ENCODE measurements at regions not wholly inside any gene's neighbourhood (a gene's known extent, or its start where the extent isn't known, plus 50 kb on each side); places are given as distances from the start of the nearest gene placed in this dataset.

GRCh38 chr13:61765181-61765742 is 349.6 kb upstream of the PCDH20 start:
- no peak for DNase-seq (ENCODE audit: low read depth)

- no peak for DNase-seq (ENCODE audit: low read depth)
Observed at GRCh38 chr13:61761690-61762089, 346.0 kb upstream of the PCDH20 start.

- no peak for DNase-seq (ENCODE audit: low read depth)
Observed at GRCh38 chr13:61760102-61760501, 344.5 kb upstream of the PCDH20 start.

GRCh38 chr13:61756031-61756430 is 340.4 kb upstream of the PCDH20 start:
- no peak for DNase-seq (ENCODE audit: low read depth)

- no peak for DNase-seq (ENCODE audit: low read depth)
Observed at GRCh38 chr13:61751039-61751438, 335.4 kb upstream of the PCDH20 start.

- no peak for DNase-seq (ENCODE audit: low read depth)
Observed at GRCh38 chr13:61738236-61738750, 322.6 kb upstream of the PCDH20 start.

- no peak for DNase-seq (ENCODE audit: low read depth)
Observed at GRCh38 chr13:61734683-61735082, 319.0 kb upstream of the PCDH20 start.

GRCh38 chr13:61728471-61728870 is 312.8 kb upstream of the PCDH20 start:
- no peak for DNase-seq (ENCODE audit: low read depth)

GRCh38 chr13:61727767-61728166 is 312.1 kb upstream of the PCDH20 start:
- DNase-seq (ENCODE audit: low read depth): no peak

- no peak for DNase-seq (ENCODE audit: low read depth)
Observed at GRCh38 chr13:61725806-61726205, 310.2 kb upstream of the PCDH20 start.

- no peak for DNase-seq (ENCODE audit: low read depth)
Observed at GRCh38 chr13:61722119-61722518, 306.5 kb upstream of the PCDH20 start.

GRCh38 chr13:61712621-61713020 is 297.0 kb upstream of the PCDH20 start:
- no peak for DNase-seq (ENCODE audit: low read depth)

- no peak for DNase-seq (ENCODE audit: low read depth)
Observed at GRCh38 chr13:61709258-61709657, 293.6 kb upstream of the PCDH20 start.

GRCh38 chr13:61706899-61707298 is 291.2 kb upstream of the PCDH20 start:
- no peak for DNase-seq (ENCODE audit: low read depth)

- DNase-seq (ENCODE audit: low read depth): no peak
Observed at GRCh38 chr13:61700620-61701019, 285.0 kb upstream of the PCDH20 start.

GRCh38 chr13:61700181-61700580 is 284.5 kb upstream of the PCDH20 start:
- DNase-seq (ENCODE audit: low read depth): no peak

- no peak for DNase-seq (ENCODE audit: low read depth)
Observed at GRCh38 chr13:61696676-61697075, 281.0 kb upstream of the PCDH20 start.

GRCh38 chr13:61695147-61695546 is 279.5 kb upstream of the PCDH20 start:
- no peak for DNase-seq (ENCODE audit: low read depth)

GRCh38 chr13:61692691-61693090 is 277.0 kb upstream of the PCDH20 start:
- DNase-seq (ENCODE audit: low read depth): no peak

- DNase-seq (ENCODE audit: low read depth): no peak
Observed at GRCh38 chr13:61685682-61686012, 270.0 kb upstream of the PCDH20 start.

GRCh38 chr13:61684976-61685681 is 269.5 kb upstream of the PCDH20 start:
- DNase-seq (ENCODE audit: low read depth): no peak

- DNase-seq (ENCODE audit: low read depth): no peak
Observed at GRCh38 chr13:61672756-61673155, 257.1 kb upstream of the PCDH20 start.

- no peak for DNase-seq (ENCODE audit: low read depth)
Observed at GRCh38 chr13:61670384-61671161, 254.9 kb upstream of the PCDH20 start.

Data from CMK (cell line).